WTC11 (cell line): ENCODE measurements at regions not wholly inside any gene's neighbourhood (a gene's known extent, or its start where the extent isn't known, plus 50 kb on each side); places are given as distances from the start of the nearest gene placed in this dataset.

Experiments
- CBFB ChIP-seq: sonication (generic); formaldehyde crosslinking; IDR thresholded peaks from 2 replicates; pipeline ENCODE4 v1.8.1; 2022; ENCODE audit warnings: mild to moderate bottlenecking, low read depth, missing genetic modification reagents
- CREB1 ChIP-seq: sonication (generic); formaldehyde crosslinking; IDR thresholded peaks from 2 replicates; pipeline ENCODE4 v1.8.0; 2023; ENCODE audit warnings: mild to moderate bottlenecking, missing genetic modification reagents
- CTCF ChIP-seq: fragments of 200-600 bp; IDR thresholded peaks from 2 replicates; pipeline ENCODE4 v1.8.0; 2022; ENCODE audit warnings: antibody characterized with exemption
- E2F1 ChIP-seq: sonication (generic); formaldehyde crosslinking; IDR thresholded peaks from 2 replicates; pipeline ENCODE4 v1.8.0; 2022; ENCODE audit warnings: mild to moderate bottlenecking, missing genetic modification reagents
- GTF2I ChIP-seq: fragments of 250-450 bp; sonication (Bioruptor Pico); conservative IDR thresholded peaks from 2 replicates; pipeline ENCODE4 v1.4.0; 2021; ENCODE audit warnings: mild to moderate bottlenecking
- SP1 ChIP-seq: sonication (generic); formaldehyde crosslinking; conservative IDR thresholded peaks from 2 replicates; pipeline ENCODE4 v1.8.1; 2022; ENCODE audit warnings: missing genetic modification reagents
- TCF7 ChIP-seq: sonication (generic); formaldehyde crosslinking; IDR thresholded peaks from 2 replicates; pipeline ENCODE4 v1.8.0; 2022; ENCODE audit warnings: mild to moderate bottlenecking, low read depth, missing genetic modification reagents, moderate library complexity
- TEAD1 ChIP-seq: sonication (generic); formaldehyde crosslinking; IDR thresholded peaks from 2 replicates; pipeline ENCODE4 v1.8.0; 2022; ENCODE audit warnings: mild to moderate bottlenecking, missing genetic modification reagents
- USF2 ChIP-seq: sonication (generic); formaldehyde crosslinking; IDR thresholded peaks from 2 replicates; pipeline ENCODE4 v1.8.1; 2023; ENCODE audit warnings: mild to moderate bottlenecking, missing genetic modification reagents, moderate library complexity
- ZNF232 ChIP-seq: sonication (generic); formaldehyde crosslinking; IDR thresholded peaks from 2 replicates; pipeline ENCODE4 v1.8.0; 2022; ENCODE audit warnings: mild to moderate bottlenecking, missing genetic modification reagents
- TF ChIP-seq, protein P1 (sequence below): sonication (generic); formaldehyde crosslinking; IDR thresholded peaks from 2 replicates; pipeline ENCODE4 v1.8.1; 2022; ENCODE audit warnings: low read depth, missing genetic modification reagents, borderline replicate concordance
- TF ChIP-seq, protein P2 (sequence below): sonication (generic); formaldehyde crosslinking; IDR thresholded peaks from 2 replicates; pipeline ENCODE4 v1.8.1; 2022; ENCODE audit warnings: mild to moderate bottlenecking, missing genetic modification reagents, moderate library complexity, borderline replicate concordance
- TF ChIP-seq, protein P3 (sequence below): sonication (generic); formaldehyde crosslinking; IDR thresholded peaks from 2 replicates; pipeline ENCODE4 v1.8.1; 2022; ENCODE audit warnings: mild to moderate bottlenecking, moderate library complexity, missing genetic modification reagents
- TF ChIP-seq, protein P4 (sequence below): sonication (generic); formaldehyde crosslinking; IDR thresholded peaks from 2 replicates; pipeline ENCODE4 v1.8.0; 2023; ENCODE audit warnings: missing genetic modification reagents

DNA sequence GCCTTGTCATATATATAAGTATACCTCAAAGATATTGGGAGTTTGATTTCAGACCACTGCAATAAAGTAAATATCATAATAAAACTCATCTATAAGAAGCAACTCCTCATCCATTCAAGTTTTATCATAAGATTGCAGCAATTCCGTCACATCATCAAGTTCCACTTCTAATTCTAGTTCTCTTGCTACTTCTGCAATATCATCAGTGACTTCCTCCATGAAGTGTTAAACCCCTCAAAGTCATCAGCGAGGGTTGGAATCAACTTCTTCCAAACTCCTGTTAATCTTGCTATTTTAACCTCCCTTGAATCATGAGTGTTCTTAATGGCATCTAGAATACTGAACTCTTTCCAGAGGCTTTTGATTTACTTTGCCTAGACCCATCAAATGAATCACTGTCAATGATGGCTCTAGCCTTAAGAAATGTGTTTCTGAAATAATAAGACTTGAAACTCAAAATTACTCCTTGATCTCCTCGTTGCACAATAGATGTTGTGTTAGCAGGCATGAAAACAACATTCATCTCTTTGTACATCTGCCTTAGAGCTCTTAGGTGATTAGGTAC is 88.3 kb downstream of the RPE65 start:
- TF ChIP-seq CTCF (no peak), CBFB (CRISPR knock-in tag) (no peak), USF2 (no peak), SP1 (no peak), TCF7 (CRISPR knock-in tag) (no peak), E2F1 (no peak), TEAD1 (CRISPR knock-in tag) (no peak), ZNF232 (no peak), CREB1 (no peak), GTF2I (CRISPR knock-in tag) (no peak)
- TF ChIP-seq, protein P1, sequence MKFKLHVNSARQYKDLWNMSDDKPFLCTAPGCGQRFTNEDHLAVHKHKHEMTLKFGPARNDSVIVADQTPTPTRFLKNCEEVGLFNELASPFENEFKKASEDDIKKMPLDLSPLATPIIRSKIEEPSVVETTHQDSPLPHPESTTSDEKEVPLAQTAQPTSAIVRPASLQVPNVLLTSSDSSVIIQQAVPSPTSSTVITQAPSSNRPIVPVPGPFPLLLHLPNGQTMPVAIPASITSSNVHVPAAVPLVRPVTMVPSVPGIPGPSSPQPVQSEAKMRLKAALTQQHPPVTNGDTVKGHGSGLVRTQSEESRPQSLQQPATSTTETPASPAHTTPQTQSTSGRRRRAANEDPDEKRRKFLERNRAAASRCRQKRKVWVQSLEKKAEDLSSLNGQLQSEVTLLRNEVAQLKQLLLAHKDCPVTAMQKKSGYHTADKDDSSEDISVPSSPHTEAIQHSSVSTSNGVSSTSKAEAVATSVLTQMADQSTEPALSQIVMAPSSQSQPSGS (CRISPR knock-in tag): no peak
- TF ChIP-seq, protein P2, sequence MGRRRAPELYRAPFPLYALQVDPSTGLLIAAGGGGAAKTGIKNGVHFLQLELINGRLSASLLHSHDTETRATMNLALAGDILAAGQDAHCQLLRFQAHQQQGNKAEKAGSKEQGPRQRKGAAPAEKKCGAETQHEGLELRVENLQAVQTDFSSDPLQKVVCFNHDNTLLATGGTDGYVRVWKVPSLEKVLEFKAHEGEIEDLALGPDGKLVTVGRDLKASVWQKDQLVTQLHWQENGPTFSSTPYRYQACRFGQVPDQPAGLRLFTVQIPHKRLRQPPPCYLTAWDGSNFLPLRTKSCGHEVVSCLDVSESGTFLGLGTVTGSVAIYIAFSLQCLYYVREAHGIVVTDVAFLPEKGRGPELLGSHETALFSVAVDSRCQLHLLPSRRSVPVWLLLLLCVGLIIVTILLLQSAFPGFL (CRISPR knock-in tag): no peak
- TF ChIP-seq, protein P3, sequence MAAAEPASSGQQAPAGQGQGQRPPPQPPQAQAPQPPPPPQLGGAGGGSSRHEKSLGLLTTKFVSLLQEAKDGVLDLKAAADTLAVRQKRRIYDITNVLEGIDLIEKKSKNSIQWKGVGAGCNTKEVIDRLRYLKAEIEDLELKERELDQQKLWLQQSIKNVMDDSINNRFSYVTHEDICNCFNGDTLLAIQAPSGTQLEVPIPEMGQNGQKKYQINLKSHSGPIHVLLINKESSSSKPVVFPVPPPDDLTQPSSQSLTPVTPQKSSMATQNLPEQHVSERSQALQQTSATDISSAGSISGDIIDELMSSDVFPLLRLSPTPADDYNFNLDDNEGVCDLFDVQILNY (CRISPR knock-in tag): no peak
- TF ChIP-seq, protein P4, sequence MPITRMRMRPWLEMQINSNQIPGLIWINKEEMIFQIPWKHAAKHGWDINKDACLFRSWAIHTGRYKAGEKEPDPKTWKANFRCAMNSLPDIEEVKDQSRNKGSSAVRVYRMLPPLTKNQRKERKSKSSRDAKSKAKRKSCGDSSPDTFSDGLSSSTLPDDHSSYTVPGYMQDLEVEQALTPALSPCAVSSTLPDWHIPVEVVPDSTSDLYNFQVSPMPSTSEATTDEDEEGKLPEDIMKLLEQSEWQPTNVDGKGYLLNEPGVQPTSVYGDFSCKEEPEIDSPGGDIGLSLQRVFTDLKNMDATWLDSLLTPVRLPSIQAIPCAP (CRISPR knock-in tag): no peak
